Stomach (tissue), 8 donors: ENCODE measurements at regions not wholly inside any gene's neighbourhood (a gene's known extent, or its start where the extent isn't known, plus 50 kb on each side); places are given as distances from the start of the nearest gene placed in this dataset.

Experiments used
- DNase-seq, 2 donors: peaks; one replicate each; pipeline versions ENCODE4 v3.0.0 to v3.0.0-alpha.2; 2013 to 2019
- H3K27ac ChIP-seq, 5 donors: fragments of 200-600 bp in 4 of 5; sonication (generic) in 4 of 5; one replicate each; pipeline ENCODE4 v1.5.1; 2013 to 2019; ENCODE audit warnings: mild to moderate bottlenecking in 1 of 5, moderate library complexity in 1 of 5
- H3K27me3 ChIP-seq, 3 donors: fragments of 200-600 bp; sonication (generic); one replicate each; pipeline ENCODE4 v1.5.1; 2017 to 2019; ENCODE audit warnings: mixed run types in 1 of 3
- H3K36me3 ChIP-seq, 4 donors: fragments of 200-600 bp; sonication (generic); 1 replicate in 3 of 4; 2 replicates in 1 of 4; pipeline ENCODE4 v1.5.1; 2016 to 2019
- H3K4me1 ChIP-seq, 4 donors: fragments of 200-600 bp; sonication (generic); one replicate each; pipeline ENCODE4 v1.5.1; 2016 to 2019
- H3K4me3 ChIP-seq, 4 donors: fragments of 200-600 bp; sonication (generic) in 3 of 4; one replicate each; pipeline ENCODE4 v1.5.1; 2016 to 2019; ENCODE audit warnings: mild to moderate bottlenecking in 1 of 4
- H3K9me3 ChIP-seq, 4 donors: fragments of 200-600 bp; sonication (generic); one replicate each; pipeline ENCODE4 v1.5.1; 2016 to 2019
- EP300 ChIP-seq: sonication (generic); formaldehyde crosslinking; IDR thresholded peaks from one replicate; pipeline ENCODE4 v1.6.1; 2017; ENCODE audit warnings: antibody characterized with exemption
- POLR2A ChIP-seq, 4 donors: fragments of 450-650 bp; IDR thresholded peaks; one replicate each; pipeline ENCODE4 v1.6.1; 2016; ENCODE audit warnings: antibody characterized with exemption in 4 of 4, control low read depth in 2 of 4, mild to moderate bottlenecking in 1 of 4, moderate library complexity in 1 of 4
- POLR2AphosphoS5 ChIP-seq, 3 donors: sonication (generic); formaldehyde crosslinking; IDR thresholded peaks; one replicate each; pipeline ENCODE4 v1.6.1; 2016; ENCODE audit warnings: antibody characterized with exemption in 3 of 3
- WGBS, 5 donors: extraction: QIAGEN DNeasy Blood & Tissue Kit in 3 of 5; methylation state at CpG; one replicate each; pipeline versions ENCODE4 v1.1.5 to v1.1.7; 2013 to 2018; 5-methylcytosine and 5-hydroxymethylcytosine counted together
- intact Hi-C: fragments of 100-400 bp; cut with DNase I; formaldehyde crosslinking; loops from one replicate; pipeline ENCODE4 v1.15.1; 2023; ENCODE audit warnings: low total_unique reads
- TF ChIP-seq, protein P1 (sequence below), 7 experiments: fragments of 450-650 bp in 4 of 7; fragments of 200-600 bp in 3 of 7; sonication (generic) in 3 of 7; IDR thresholded peaks; one replicate each; pipeline ENCODE4 v1.5.1; 2016 to 2019; ENCODE audit warnings: antibody characterized with exemption in 7 of 7, control low read depth in 2 of 7, mild to moderate bottlenecking in 1 of 7
- donor health status: healthy with polysubstance abuse.
- donor health status: Bipolar disorder and iron deficiency.
- donor health status: healthy.

- intact Hi-C loops: no loop called here
- H3K27ac ChIP-seq: peak overlapping the region in 1 of 5 donors; percentile 4
- DNase-seq: peak in 1 of 2 donors; percentile 42
- no peak for TF ChIP-seq POLR2A (IDR thresholded peaks at IDR 0.05)
- TF ChIP-seq POLR2AphosphoS5 (IDR thresholded peaks at IDR 0.05): no peak
- TF ChIP-seq EP300: no peak
- TF ChIP-seq, protein P1, sequence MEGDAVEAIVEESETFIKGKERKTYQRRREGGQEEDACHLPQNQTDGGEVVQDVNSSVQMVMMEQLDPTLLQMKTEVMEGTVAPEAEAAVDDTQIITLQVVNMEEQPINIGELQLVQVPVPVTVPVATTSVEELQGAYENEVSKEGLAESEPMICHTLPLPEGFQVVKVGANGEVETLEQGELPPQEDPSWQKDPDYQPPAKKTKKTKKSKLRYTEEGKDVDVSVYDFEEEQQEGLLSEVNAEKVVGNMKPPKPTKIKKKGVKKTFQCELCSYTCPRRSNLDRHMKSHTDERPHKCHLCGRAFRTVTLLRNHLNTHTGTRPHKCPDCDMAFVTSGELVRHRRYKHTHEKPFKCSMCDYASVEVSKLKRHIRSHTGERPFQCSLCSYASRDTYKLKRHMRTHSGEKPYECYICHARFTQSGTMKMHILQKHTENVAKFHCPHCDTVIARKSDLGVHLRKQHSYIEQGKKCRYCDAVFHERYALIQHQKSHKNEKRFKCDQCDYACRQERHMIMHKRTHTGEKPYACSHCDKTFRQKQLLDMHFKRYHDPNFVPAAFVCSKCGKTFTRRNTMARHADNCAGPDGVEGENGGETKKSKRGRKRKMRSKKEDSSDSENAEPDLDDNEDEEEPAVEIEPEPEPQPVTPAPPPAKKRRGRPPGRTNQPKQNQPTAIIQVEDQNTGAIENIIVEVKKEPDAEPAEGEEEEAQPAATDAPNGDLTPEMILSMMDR (IDR thresholded peaks at IDR 0.05): no peak
- WGBS, 5 donors: 29 to 68% (median 48%) methylated on average over 1 of the region's 1 CpG
- H3K9me3 ChIP-seq: no peaks in the 10 kb centered on the region
- no peaks in the 10 kb centered on the region for H3K4me1 ChIP-seq
- no peaks in the 10 kb centered on the region for H3K36me3 ChIP-seq
- H3K27me3 ChIP-seq: peaks cover 0 to 7% (median 0%) of the 10 kb centered on the region in 3 donors
- H3K4me3 ChIP-seq: no peak overlapping the region
These were observed 93.0 kb upstream of the CTAGE1 start for GRCh38 chr18:22510697-22511096.

GRCh38 chr18:22513721-22514481 lies 96.2 kb upstream of the CTAGE1 start:
- DNase-seq: no peak
- Histone ChIP-seq H3K9me3 (no peaks in the 10 kb centered on the region), H3K4me3 (no peak overlapping the region), H3K4me1 (no peaks in the 10 kb centered on the region), H3K36me3 (no peaks in the 10 kb centered on the region), H3K27me3 (peaks cover 0 to 7% (median 0%) of the 10 kb centered on the region in 3 donors), H3K27ac (no peak overlapping the region)
- 82 to 94% (median 91%) methylated on average over 4 of the region's 4 CpGs for WGBS, 5 donors
- intact Hi-C loops: no loop called here
- no peak for TF ChIP-seq POLR2AphosphoS5 (IDR thresholded peaks at IDR 0.05)
- no peak for TF ChIP-seq POLR2A (IDR thresholded peaks at IDR 0.05)

GRCh38 chr18:22514655-22515054 lies 96.9 kb upstream of the CTAGE1 start:
- Histone ChIP-seq H3K27ac (no peak overlapping the region), H3K4me3 (no peak overlapping the region), H3K27me3 (peaks cover 0 to 7% (median 0%) of the 10 kb centered on the region in 3 donors), H3K4me1 (no peaks in the 10 kb centered on the region), H3K9me3 (no peaks in the 10 kb centered on the region), H3K36me3 (no peaks in the 10 kb centered on the region)
- WGBS, 5 donors: 85 to 97% (median 88%) methylated on average over 3 to 4 of the region's 4 CpGs
- DNase-seq: no peak
- TF ChIP-seq, protein P1 (IDR thresholded peaks at IDR 0.05): no peak
- TF ChIP-seq POLR2AphosphoS5 (IDR thresholded peaks at IDR 0.05): no peak
- no peak for TF ChIP-seq EP300
- no peak for TF ChIP-seq POLR2A (IDR thresholded peaks at IDR 0.05)
- intact Hi-C loops: no loop called here

GRCh38 chr18:22515250-22515649 lies 97.5 kb upstream of the CTAGE1 start:
- TF ChIP-seq POLR2AphosphoS5 (IDR thresholded peaks at IDR 0.05): no peak
- TF ChIP-seq, protein P1 (IDR thresholded peaks at IDR 0.05): no peak
- TF ChIP-seq EP300: no peak
- TF ChIP-seq POLR2A (IDR thresholded peaks at IDR 0.05): no peak
- intact Hi-C loops: no loop called here
- Histone ChIP-seq H3K36me3 (no peaks in the 10 kb centered on the region), H3K4me3 (no peak overlapping the region), H3K27me3 (peaks cover 0 to 7% (median 0%) of the 10 kb centered on the region in 3 donors), H3K27ac (no peak overlapping the region), H3K4me1 (no peaks in the 10 kb centered on the region), H3K9me3 (no peaks in the 10 kb centered on the region)
- no peak for DNase-seq
- WGBS, 5 donors: 89 to 95% (median 90%) methylated on average over 9 of the region's 9 CpGs

DNA sequence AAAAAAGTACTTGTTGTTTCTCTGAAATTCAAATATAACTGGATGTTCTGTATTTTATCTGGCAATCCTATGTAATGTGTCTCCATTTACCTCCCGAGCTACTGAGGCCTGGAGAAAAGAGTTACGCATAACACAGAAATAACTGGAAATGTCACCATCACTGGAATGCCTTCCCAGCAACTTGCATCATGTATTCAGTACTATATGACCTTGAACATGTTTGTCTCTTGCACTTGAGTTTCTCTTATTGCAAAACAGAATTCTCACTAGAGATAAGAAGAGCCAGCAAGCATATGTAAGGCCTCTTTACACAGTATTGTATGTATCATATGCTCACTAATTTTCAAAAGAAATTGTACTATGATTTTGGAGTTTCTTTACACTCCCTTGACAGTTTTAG lies 99.6 kb upstream of the CTAGE1 start:
- no peak overlapping the region for H3K27ac ChIP-seq
- intact Hi-C loops: no loop called here

More for the DNA sequence above, 99.6 kb upstream of the CTAGE1 start:
- DNase-seq: no peak
- no peaks in the 10 kb centered on the region for H3K36me3 ChIP-seq
- TF ChIP-seq EP300: no peak
- TF ChIP-seq, protein P1 (IDR thresholded peaks at IDR 0.05): no peak
- no peak for TF ChIP-seq POLR2A (IDR thresholded peaks at IDR 0.05)
- no peak for TF ChIP-seq POLR2AphosphoS5 (IDR thresholded peaks at IDR 0.05)
- no peaks in the 10 kb centered on the region for H3K4me1 ChIP-seq
- H3K4me3 ChIP-seq: no peak overlapping the region
- H3K27me3 ChIP-seq: peaks cover 0 to 7% (median 0%) of the 10 kb centered on the region in 3 donors
- WGBS, 5 donors: 44 to 96% (median 71%) methylated on average over 2 of the region's 2 CpGs
- H3K9me3 ChIP-seq: no peaks in the 10 kb centered on the region
